ENCODE measurements at regions not wholly inside any gene's neighbourhood (a gene's known extent, or its start where the extent isn't known, plus 50 kb on each side); places are given as distances from the start of the nearest gene placed in this dataset.
A peak's percentile ranks its signal among the peaks of the same experiment; 100 is the strongest.
"Not testable (repeated sequence)": the region's sequence is repeated elsewhere in the genome, so short reads cannot be mapped to it uniquely, and the experiment has no call there.

DNA sequence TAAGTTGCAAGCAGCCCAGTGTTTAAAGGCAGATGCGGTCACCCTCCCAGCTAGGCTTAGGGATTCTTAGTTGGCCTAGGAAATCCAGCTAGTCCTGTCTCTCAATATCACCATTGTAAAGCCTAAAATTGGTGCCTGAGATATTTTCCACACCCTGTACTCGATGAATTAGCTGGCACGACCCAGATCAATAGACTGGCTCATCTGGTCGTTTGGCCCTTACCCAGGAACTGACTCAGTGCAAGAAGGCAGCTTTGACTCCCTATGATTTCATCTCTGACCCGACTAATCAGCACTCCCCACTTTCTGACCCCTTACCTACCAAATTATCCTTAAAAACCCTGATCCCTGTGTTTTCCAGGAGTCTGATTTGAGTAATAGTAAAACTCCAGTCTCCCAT is 384.9 kb upstream of the SLC7A11 start:
- H3K4me3 ChIP-seq (ENCODE audit: low read depth, low read length), result no peak overlapping the region
- DNase-seq (ENCODE audit: low read depth), result no peak
- TF ChIP-seq, protein P1, sequence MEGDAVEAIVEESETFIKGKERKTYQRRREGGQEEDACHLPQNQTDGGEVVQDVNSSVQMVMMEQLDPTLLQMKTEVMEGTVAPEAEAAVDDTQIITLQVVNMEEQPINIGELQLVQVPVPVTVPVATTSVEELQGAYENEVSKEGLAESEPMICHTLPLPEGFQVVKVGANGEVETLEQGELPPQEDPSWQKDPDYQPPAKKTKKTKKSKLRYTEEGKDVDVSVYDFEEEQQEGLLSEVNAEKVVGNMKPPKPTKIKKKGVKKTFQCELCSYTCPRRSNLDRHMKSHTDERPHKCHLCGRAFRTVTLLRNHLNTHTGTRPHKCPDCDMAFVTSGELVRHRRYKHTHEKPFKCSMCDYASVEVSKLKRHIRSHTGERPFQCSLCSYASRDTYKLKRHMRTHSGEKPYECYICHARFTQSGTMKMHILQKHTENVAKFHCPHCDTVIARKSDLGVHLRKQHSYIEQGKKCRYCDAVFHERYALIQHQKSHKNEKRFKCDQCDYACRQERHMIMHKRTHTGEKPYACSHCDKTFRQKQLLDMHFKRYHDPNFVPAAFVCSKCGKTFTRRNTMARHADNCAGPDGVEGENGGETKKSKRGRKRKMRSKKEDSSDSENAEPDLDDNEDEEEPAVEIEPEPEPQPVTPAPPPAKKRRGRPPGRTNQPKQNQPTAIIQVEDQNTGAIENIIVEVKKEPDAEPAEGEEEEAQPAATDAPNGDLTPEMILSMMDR (conservative IDR thresholded peaks at IDR 0.05; ENCODE audit: low read depth, low read length), result no peak

DNA sequence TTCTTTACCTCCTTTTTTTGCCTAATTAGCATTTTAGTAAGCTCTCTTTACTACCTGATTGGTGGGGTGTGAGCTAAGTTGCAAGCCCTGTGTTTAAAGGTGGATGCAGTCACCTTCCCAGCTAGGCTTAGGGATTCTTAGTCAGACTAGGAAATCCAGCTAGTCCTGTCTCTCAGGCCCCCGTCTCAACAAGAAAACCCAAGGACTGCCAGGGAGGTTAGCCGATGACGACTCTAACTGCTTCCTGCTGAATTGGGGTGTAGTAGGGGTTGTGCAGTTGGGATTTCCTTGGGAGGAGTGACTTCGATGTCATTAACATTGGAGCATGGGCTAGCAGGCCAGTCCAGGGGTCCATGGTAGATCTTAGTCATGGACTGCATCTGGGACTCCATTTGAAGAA is 380.2 kb upstream of the SLC7A11 start:
- not testable (repeated sequence) for H3K4me3 ChIP-seq (ENCODE audit: low read depth, low read length); DNase-seq (ENCODE audit: low read depth)

DNA sequence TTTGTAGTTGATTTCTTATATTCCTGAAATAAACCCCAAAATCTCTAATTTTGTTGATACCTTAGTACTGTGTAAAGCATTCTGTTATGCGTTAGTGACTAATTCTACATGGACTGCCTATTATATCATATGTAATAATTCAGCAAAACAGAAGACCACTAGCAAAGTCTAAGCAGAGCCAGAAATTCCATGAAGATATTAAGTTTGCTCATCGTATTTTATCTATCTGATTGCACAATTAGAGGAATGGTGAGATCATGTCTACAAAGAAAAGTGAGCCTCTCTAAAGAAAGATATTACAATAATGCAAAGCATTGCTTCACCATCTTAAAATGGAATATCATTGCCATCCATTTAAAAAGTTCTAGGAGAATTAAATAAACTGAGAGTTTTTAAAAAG is 374.6 kb upstream of the SLC7A11 start:
- peak; percentile 73 for DNase-seq (ENCODE audit: low read depth)
- TF ChIP-seq, protein P1 (conservative IDR thresholded peaks at IDR 0.05; ENCODE audit: low read depth, low read length), result no peak
- H3K4me3 ChIP-seq (ENCODE audit: low read depth, low read length), result no peak overlapping the region

GRCh38 chr4:138614398-138615142 is 372.4 kb upstream of the SLC7A11 start:
- DNase-seq (ENCODE audit: low read depth), result no peak
- TF ChIP-seq, protein P1 (conservative IDR thresholded peaks at IDR 0.05; ENCODE audit: low read depth, low read length), result no peak
- H3K4me3 ChIP-seq (ENCODE audit: low read depth, low read length), result no peak overlapping the region

DNA sequence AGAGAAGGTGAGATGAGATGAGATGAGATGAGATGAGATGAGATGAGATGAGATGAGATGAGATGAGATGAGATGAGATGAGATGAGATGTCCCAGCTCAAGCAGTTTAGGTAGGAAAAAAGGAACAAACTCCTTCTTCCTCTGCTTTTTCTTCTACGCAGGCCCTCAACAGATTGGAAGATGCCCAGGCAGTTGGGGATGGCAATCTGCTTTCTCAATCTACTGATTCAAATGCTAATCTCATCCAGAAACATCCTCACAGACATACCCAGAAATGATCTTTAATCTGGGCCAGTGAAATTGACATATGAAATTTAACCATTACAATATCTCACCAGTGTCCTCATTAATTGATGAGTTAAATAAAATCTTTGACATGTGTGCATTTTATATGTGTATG is 370.3 kb upstream of the SLC7A11 start:
- no peak overlapping the region for H3K4me3 ChIP-seq (ENCODE audit: low read depth, low read length)
- no peak for DNase-seq (ENCODE audit: low read depth)
- TF ChIP-seq, protein P1 (conservative IDR thresholded peaks at IDR 0.05; ENCODE audit: low read depth, low read length), result no peak

- no peak overlapping the region for H3K4me3 ChIP-seq (ENCODE audit: low read depth, low read length)
- peak; percentile 26 for DNase-seq (ENCODE audit: low read depth)
- TF ChIP-seq, protein P1 (conservative IDR thresholded peaks at IDR 0.05; ENCODE audit: low read depth, low read length), result no peak
These were observed 369.6 kb upstream of the SLC7A11 start for GRCh38 chr4:138611721-138612120.

DNA sequence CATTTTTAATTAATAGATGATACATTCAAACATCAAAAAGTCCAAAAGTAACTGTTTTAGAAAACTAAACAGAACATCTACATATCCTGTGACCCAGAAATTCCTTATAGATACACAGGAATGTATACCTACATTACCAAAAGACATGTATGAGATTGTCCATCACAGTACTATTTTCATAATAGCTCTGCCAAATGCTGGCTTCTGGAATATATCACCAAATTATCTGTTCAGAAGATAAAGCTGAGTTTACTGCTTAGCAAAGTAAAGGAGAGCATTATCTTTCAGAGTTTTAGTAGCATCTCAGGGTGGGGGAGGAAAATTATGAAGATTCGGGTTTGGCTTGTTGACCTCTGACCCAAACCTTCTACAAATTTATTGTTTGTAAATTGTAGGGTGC is 368.9 kb upstream of the SLC7A11 start:
- TF ChIP-seq, protein P1 (conservative IDR thresholded peaks at IDR 0.05; ENCODE audit: low read depth, low read length), result no peak
- no peak overlapping the region for H3K4me3 ChIP-seq (ENCODE audit: low read depth, low read length)
- no peak for DNase-seq (ENCODE audit: low read depth)

Data from choroid plexus epithelial cell (primary cell).